ENCODE measurements at regions not wholly inside any gene's neighbourhood (a gene's known extent, or its start where the extent isn't known, plus 50 kb on each side); places are given as distances from the start of the nearest gene placed in this dataset.

GRCh38 chr12:115011703-115012102, 327.7 kb upstream of the TBX3 start:
- no peak for DNase-seq (ENCODE audit: low read depth in 1 of 2, low spot score in 1 of 2)
- H3K4me3 ChIP-seq: no peak overlapping the region
- TF ChIP-seq RFX5 (IDR thresholded peaks at IDR 0.05) (no peak), NFE2L2 (conservative IDR thresholded peaks at IDR 0.05; ENCODE audit: low read length) (no peak), HDAC2 (IDR thresholded peaks at IDR 0.05) (no peak), NR3C1 (IDR thresholded peaks at IDR 0.05) (no peak), ZSCAN20 (CRISPR knock-in tag; IDR thresholded peaks at IDR 0.05) (no peak), FOXS1 (CRISPR knock-in tag; IDR thresholded peaks at IDR 0.05) (no peak), POLR2AphosphoS2 (conservative IDR thresholded peaks at IDR 0.05; ENCODE audit: low read length) (no peak), EHF (CRISPR knock-in tag; IDR thresholded peaks at IDR 0.05) (no peak), CTCF (IDR thresholded peaks at IDR 0.05) (no peak), TP53 (CRISPR knock-in tag; IDR thresholded peaks at IDR 0.05) (no peak), CHD4 (IDR thresholded peaks at IDR 0.05; ENCODE audit: borderline replicate concordance) (no peak), HES2 (IDR thresholded peaks at IDR 0.05) (no peak), SREBF2 (IDR thresholded peaks at IDR 0.05) (no peak), TFCP2L1 (CRISPR knock-in tag; IDR thresholded peaks at IDR 0.05) (no peak)
- ChIA-PET POLR2A (no interaction called here), CTCF (no interaction called here)
- ATAC-seq: no peak
- H3K4me2 ChIP-seq: no peak overlapping the region
- no peaks in the 10 kb centered on the region for H3K4me1 ChIP-seq
- no peak overlapping the region for H3K27ac ChIP-seq
- 17% methylated on average over 3 of the region's 3 CpGs for WGBS (ENCODE audit: missing lambda C conversion rate)
- FAIRE-seq: no peak
- peaks cover 3% of the 10 kb centered on the region; the same call in 1 of the 3 replicates for H3K9me3 ChIP-seq

- ATAC-seq (no peak), FAIRE-seq (no peak), DNase-seq (ENCODE audit: low read depth in 1 of 2, low spot score in 1 of 2) (no peak)
- peaks cover 3% of the 10 kb centered on the region; the same call in 1 of the 3 replicates for H3K9me3 ChIP-seq
- POLR2A ChIA-PET: no interaction called here
- WGBS (ENCODE audit: missing lambda C conversion rate): 73% methylated on average over 5 of the region's 5 CpGs
- TF ChIP-seq, protein P1, sequence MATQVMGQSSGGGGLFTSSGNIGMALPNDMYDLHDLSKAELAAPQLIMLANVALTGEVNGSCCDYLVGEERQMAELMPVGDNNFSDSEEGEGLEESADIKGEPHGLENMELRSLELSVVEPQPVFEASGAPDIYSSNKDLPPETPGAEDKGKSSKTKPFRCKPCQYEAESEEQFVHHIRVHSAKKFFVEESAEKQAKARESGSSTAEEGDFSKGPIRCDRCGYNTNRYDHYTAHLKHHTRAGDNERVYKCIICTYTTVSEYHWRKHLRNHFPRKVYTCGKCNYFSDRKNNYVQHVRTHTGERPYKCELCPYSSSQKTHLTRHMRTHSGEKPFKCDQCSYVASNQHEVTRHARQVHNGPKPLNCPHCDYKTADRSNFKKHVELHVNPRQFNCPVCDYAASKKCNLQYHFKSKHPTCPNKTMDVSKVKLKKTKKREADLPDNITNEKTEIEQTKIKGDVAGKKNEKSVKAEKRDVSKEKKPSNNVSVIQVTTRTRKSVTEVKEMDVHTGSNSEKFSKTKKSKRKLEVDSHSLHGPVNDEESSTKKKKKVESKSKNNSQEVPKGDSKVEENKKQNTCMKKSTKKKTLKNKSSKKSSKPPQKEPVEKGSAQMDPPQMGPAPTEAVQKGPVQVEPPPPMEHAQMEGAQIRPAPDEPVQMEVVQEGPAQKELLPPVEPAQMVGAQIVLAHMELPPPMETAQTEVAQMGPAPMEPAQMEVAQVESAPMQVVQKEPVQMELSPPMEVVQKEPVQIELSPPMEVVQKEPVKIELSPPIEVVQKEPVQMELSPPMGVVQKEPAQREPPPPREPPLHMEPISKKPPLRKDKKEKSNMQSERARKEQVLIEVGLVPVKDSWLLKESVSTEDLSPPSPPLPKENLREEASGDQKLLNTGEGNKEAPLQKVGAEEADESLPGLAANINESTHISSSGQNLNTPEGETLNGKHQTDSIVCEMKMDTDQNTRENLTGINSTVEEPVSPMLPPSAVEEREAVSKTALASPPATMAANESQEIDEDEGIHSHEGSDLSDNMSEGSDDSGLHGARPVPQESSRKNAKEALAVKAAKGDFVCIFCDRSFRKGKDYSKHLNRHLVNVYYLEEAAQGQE (IDR thresholded peaks at IDR 0.05): no peak
- TF ChIP-seq PHF8 (IDR thresholded peaks at IDR 0.05; ENCODE audit: borderline replicate concordance, low read depth) (no peak), SREBF2 (IDR thresholded peaks at IDR 0.05) (no peak), KDM1A (IDR thresholded peaks at IDR 0.05; ENCODE audit: low read depth) (no peak)
- H3K4me2 ChIP-seq: no peak overlapping the region
- H3K4me3 ChIP-seq: no peak overlapping the region
- H3K27ac ChIP-seq: no peak overlapping the region
- CTCF ChIA-PET: interaction anchor here (1.7 kb wide), 1 partner anchor 27 kb away, joined by 4 read pairs; no protein-coding TSS in a partner anchor
- H3K4me1 ChIP-seq: no peaks in the 10 kb centered on the region
These were observed 326.5 kb upstream of the TBX3 start for GRCh38 chr12:115010324-115010995.

- no peak for ATAC-seq
- Histone ChIP-seq H3K9me3 (peaks cover 3% of the 10 kb centered on the region; the same call in 1 of the 3 replicates), H3K4me1 (peaks cover 13% of the 10 kb centered on the region), H3K4me2 (no peak overlapping the region), H3K27ac (no peak overlapping the region), H3K4me3 (no peak overlapping the region)
- no peak for DNase-seq (ENCODE audit: low read depth in 1 of 2, low spot score in 1 of 2)
- WGBS (ENCODE audit: missing lambda C conversion rate): 53% methylated on average over 3 of the region's 3 CpGs
- CTCF ChIA-PET: interaction anchor here (1.2 to 1.7 kb wide), 2 partner anchors 26 to 744 kb away, joined by 4 read pairs; no protein-coding TSS in a partner anchor
- TF ChIP-seq KDM5A (IDR thresholded peaks at IDR 0.05): no peak
- FAIRE-seq: no peak
- POLR2A ChIA-PET: no interaction called here
These were observed 325.0 kb upstream of the TBX3 start for GRCh38 chr12:115008929-115009328.

All from A549 (cell line).